ENCODE measurements at regions not wholly inside any gene's neighbourhood (a gene's known extent, or its start where the extent isn't known, plus 50 kb on each side); places are given as distances from the start of the nearest gene placed in this dataset.

GRCh38 chr13:61151062-61151461, 264.6 kb downstream of the PCDH20 start:
- SMC1A ChIA-PET (ENCODE audit: uncharacterized antibody, unreplicated experiment): no interaction called here
- TF ChIP-seq SIX5 (IDR thresholded peaks at IDR 0.05; ENCODE audit: low read depth, low read length, severe bottlenecking) (no peak), TARDBP (IDR thresholded peaks at IDR 0.05; ENCODE audit: borderline replicate concordance) (no peak), MYB (IDR thresholded peaks at IDR 0.05; ENCODE audit: borderline replicate concordance, low read depth, low read length) (no peak), HDGF (IDR thresholded peaks at IDR 0.05) (no peak), JUND (IDR thresholded peaks at IDR 0.05; ENCODE audit: low read depth, low read length) (no peak), CUX1 (IDR thresholded peaks at IDR 0.05; ENCODE audit: insufficient replicate concordance, low read depth, low read length) (no peak), ZBTB11 (CRISPR knock-in tag; IDR thresholded peaks at IDR 0.05) (no peak), CHD2 (IDR thresholded peaks at IDR 0.05; ENCODE audit: borderline replicate concordance, low read depth, low read length) (no peak), MTA3 (IDR thresholded peaks at IDR 0.05; ENCODE audit: borderline replicate concordance, low read length) (no peak), RELB (IDR thresholded peaks at IDR 0.05; ENCODE audit: low read depth) (no peak), NFYB (IDR thresholded peaks at IDR 0.05; ENCODE audit: insufficient read depth, low read depth, low read length) (no peak), KLF5 (IDR thresholded peaks at IDR 0.05; ENCODE audit: partially characterized antibody) (no peak)
- TF ChIP-seq, protein P1, sequence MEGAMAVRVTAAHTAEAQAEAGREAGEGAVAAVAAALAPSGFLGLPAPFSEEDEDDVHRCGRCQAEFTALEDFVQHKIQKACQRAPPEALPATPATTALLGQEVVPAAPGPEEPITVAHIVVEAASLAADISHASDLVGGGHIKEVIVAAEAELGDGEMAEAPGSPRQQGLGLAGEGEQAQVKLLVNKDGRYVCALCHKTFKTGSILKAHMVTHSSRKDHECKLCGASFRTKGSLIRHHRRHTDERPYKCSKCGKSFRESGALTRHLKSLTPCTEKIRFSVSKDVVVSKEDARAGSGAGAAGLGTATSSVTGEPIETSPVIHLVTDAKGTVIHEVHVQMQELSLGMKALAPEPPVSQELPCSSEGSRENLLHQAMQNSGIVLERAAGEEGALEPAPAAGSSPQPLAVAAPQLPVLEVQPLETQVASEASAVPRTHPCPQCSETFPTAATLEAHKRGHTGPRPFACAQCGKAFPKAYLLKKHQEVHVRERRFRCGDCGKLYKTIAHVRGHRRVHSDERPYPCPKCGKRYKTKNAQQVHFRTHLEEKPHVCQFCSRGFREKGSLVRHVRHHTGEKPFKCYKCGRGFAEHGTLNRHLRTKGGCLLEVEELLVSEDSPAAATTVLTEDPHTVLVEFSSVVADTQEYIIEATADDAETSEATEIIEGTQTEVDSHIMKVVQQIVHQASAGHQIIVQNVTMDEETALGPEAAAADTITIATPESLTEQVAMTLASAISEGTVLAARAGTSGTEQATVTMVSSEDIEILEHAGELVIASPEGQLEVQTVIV (IDR thresholded peaks at IDR 0.05; ENCODE audit: borderline replicate concordance, partially characterized antibody): no peak

More at GRCh38 chr13:61151062-61151461, 264.6 kb downstream of the PCDH20 start:
- Histone ChIP-seq H3K36me3 (ENCODE audit: control insufficient read depth in 2 of 2, insufficient read depth in 2 of 2, low read length in 1 of 2) (no peaks in the 10 kb centered on the region), H3K9me3 (replicated peaks; ENCODE audit: control insufficient read depth, insufficient read depth, low read length) (no peaks in the 10 kb centered on the region; the same call in 2 of the 3 replicates), H3K27ac (ENCODE audit: control insufficient read depth, insufficient read depth) (no peak overlapping the region), H3K4me2 (ENCODE audit: control insufficient read depth, insufficient read depth) (no peak overlapping the region), H3K9ac (ENCODE audit: control insufficient read depth, insufficient read depth, low read length) (no peak overlapping the region), H3K4me1 (ENCODE audit: control insufficient read depth, insufficient read depth, low read length) (no peaks in the 10 kb centered on the region), H3K79me2 (ENCODE audit: control insufficient read depth, insufficient read depth, low read length) (no peaks in the 10 kb centered on the region), H3K27me3 (replicated peaks in 1 of 2; ENCODE audit: control insufficient read depth in 2 of 2, insufficient read depth in 2 of 2, low read length in 1 of 2) (no peaks in the 10 kb centered on the region), H2AFZ (ENCODE audit: control insufficient read depth, low read depth, low read length) (no peak overlapping the region), H3K4me3 (no peak overlapping the region), H4K20me1 (ENCODE audit: control insufficient read depth, insufficient read depth) (no peaks in the 10 kb centered on the region)
- POLR2A ChIA-PET: no interaction called here
- intact Hi-C loops (cut with micrococcal nuclease; ENCODE audit: unreplicated experiment) (no loop called here), in situ Hi-C loops (cut with MboI) (no loop called here)
- DNase-seq (ENCODE audit: low read depth, low spot score) (no peak), ATAC-seq (no peak), FAIRE-seq (no peak)
- no TSS peak for BruUV-seq (replicated peaks)
- RAD21 ChIA-PET (ENCODE audit: unreplicated experiment): no interaction called here
- CTCF ChIA-PET: no interaction called here

All from GM12878 (cell line).